ENCODE measurements at regions not wholly inside any gene's neighbourhood (a gene's known extent, or its start where the extent isn't known, plus 50 kb on each side); places are given as distances from the start of the nearest gene placed in this dataset.

GRCh38 chr1:218742467-218743262, 397.5 kb downstream of the TGFB2 start:
- no peak overlapping the region for H3K27ac ChIP-seq (ENCODE audit: low read depth in 1 of 2, low read length in 2 of 2)
- no peak overlapping the region for H3K4me2 ChIP-seq (replicated peaks; ENCODE audit: extremely low read depth, low read length, poor library complexity, severe bottlenecking)
- no peak for DNase-seq
- Mint-ChIP-seq H3K27ac (no peak overlapping the region), H3K27me3 (ENCODE audit: low read depth in 3 of 3) (no peaks in the 10 kb centered on the region), H3K36me3 (no peaks in the 10 kb centered on the region), H3K9me3 (peaks cover 2 to 29% (median 13%) of the 10 kb centered on the region in 7 donors), H3K4me3 (no peak overlapping the region), H3K4me1 (no peaks in the 10 kb centered on the region)
- H2AFZ ChIP-seq (ENCODE audit: insufficient read depth, low read depth, low read length, poor library complexity, severe bottlenecking), result no peak overlapping the region
- TF ChIP-seq CTCF (IDR thresholded peaks at IDR 0.05), result no peak
- H3K4me1 ChIP-seq (ENCODE audit: control insufficient read depth in 1 of 2, insufficient read depth in 2 of 2, low read length in 2 of 2), result no peaks in the 10 kb centered on the region
- H3K4me3 ChIP-seq (replicated peaks in 1 of 3; ENCODE audit: low read depth in 2 of 3, low read length in 3 of 3), result no peak overlapping the region
- H3K9me3 ChIP-seq (replicated peaks in 1 of 2; ENCODE audit: control insufficient read depth in 1 of 2, insufficient read depth in 1 of 2, low read length in 2 of 2), result peaks cover 6 to 19% of the 10 kb centered on the region in 2 donors
- intact Hi-C loops (cut with micrococcal nuclease), result no loop called here
- H3K36me3 ChIP-seq (replicated peaks in 1 of 2; ENCODE audit: control insufficient read depth in 1 of 2, insufficient read depth in 2 of 2, low read length in 2 of 2), result no peaks in the 10 kb centered on the region
- no peaks in the 10 kb centered on the region for H3K27me3 ChIP-seq (ENCODE audit: control insufficient read depth in 2 of 2, insufficient read depth in 2 of 2, low read length in 2 of 2)
- WGBS (ENCODE audit: insufficient coverage), result 83% methylated on average over 3 of the region's 6 CpGs
- H4K20me1 ChIP-seq (ENCODE audit: insufficient read depth, low read length), result no peaks in the 10 kb centered on the region
- H3K9ac ChIP-seq (ENCODE audit: insufficient read depth, low read length, poor library complexity, severe bottlenecking), result no peak overlapping the region
- no peaks in the 10 kb centered on the region for H3K79me2 ChIP-seq (ENCODE audit: insufficient read depth, low read length)

GRCh38 chr1:218743861-218744505, 398.8 kb downstream of the TGFB2 start:
- H3K9me3 ChIP-seq (replicated peaks in 1 of 2; ENCODE audit: control insufficient read depth in 1 of 2, insufficient read depth in 1 of 2, low read length in 2 of 2), result peaks cover 7 to 21% of the 10 kb centered on the region in 2 donors
- no peaks in the 10 kb centered on the region for H3K79me2 ChIP-seq (ENCODE audit: insufficient read depth, low read length)
- H4K20me1 ChIP-seq (ENCODE audit: insufficient read depth, low read length), result no peaks in the 10 kb centered on the region
- H3K27ac Mint-ChIP-seq, result no peak overlapping the region
- no peaks in the 10 kb centered on the region for H3K4me1 Mint-ChIP-seq
- H3K27me3 Mint-ChIP-seq (ENCODE audit: low read depth in 3 of 3), result no peaks in the 10 kb centered on the region
- no peak overlapping the region for H3K4me3 Mint-ChIP-seq
- no peak for TF ChIP-seq CTCF (IDR thresholded peaks at IDR 0.05)
- no peaks in the 10 kb centered on the region for H3K36me3 ChIP-seq (replicated peaks in 1 of 2; ENCODE audit: control insufficient read depth in 1 of 2, insufficient read depth in 2 of 2, low read length in 2 of 2)
- no peak overlapping the region for H3K4me3 ChIP-seq (replicated peaks in 1 of 3; ENCODE audit: low read depth in 2 of 3, low read length in 3 of 3)
- no peak overlapping the region for H2AFZ ChIP-seq (ENCODE audit: insufficient read depth, low read depth, low read length, poor library complexity, severe bottlenecking)
- H3K27ac ChIP-seq (ENCODE audit: low read depth in 1 of 2, low read length in 2 of 2), result no peak overlapping the region
- H3K4me1 ChIP-seq (ENCODE audit: control insufficient read depth in 1 of 2, insufficient read depth in 2 of 2, low read length in 2 of 2), result no peaks in the 10 kb centered on the region
- no peaks in the 10 kb centered on the region for H3K36me3 Mint-ChIP-seq
- H3K27me3 ChIP-seq (ENCODE audit: control insufficient read depth in 2 of 2, insufficient read depth in 2 of 2, low read length in 2 of 2), result no peaks in the 10 kb centered on the region
- H3K4me2 ChIP-seq (replicated peaks; ENCODE audit: extremely low read depth, low read length, poor library complexity, severe bottlenecking), result no peak overlapping the region
- H3K9ac ChIP-seq (ENCODE audit: insufficient read depth, low read length, poor library complexity, severe bottlenecking), result no peak overlapping the region
- intact Hi-C loops (cut with micrococcal nuclease), result no loop called here
- H3K9me3 Mint-ChIP-seq, result peaks cover 6 to 35% (median 13%) of the 10 kb centered on the region in 7 donors
- 94% methylated on average over 4 of the region's 4 CpGs for WGBS (ENCODE audit: insufficient coverage)
- no peak for DNase-seq
